ELF-1 (cell line): ENCODE measurements at regions not wholly inside any gene's neighbourhood (a gene's known extent, or its start where the extent isn't known, plus 50 kb on each side); places are given as distances from the start of the nearest gene placed in this dataset.
"Not testable (repeated sequence)": the region's sequence is repeated elsewhere in the genome, so short reads cannot be mapped to it uniquely, and the experiment has no call there.

Experiments used
- DNase-seq: peaks from one replicate; pipeline ENCODE4 v3.0.0-alpha.2; 2016; ENCODE audit warnings: low read depth, low spot score

GRCh38 chrX:93177930-93178329 lies 495.4 kb downstream of the NAP1L3 start:
- DNase-seq: no peak

- no peak for DNase-seq
These were observed 503.6 kb downstream of the NAP1L3 start for GRCh38 chrX:93169771-93170170.

GRCh38 chrX:93120805-93121204 lies 552.6 kb downstream of the NAP1L3 start:
- peak; percentile 4 for DNase-seq

- DNase-seq: not testable (repeated sequence)
These were observed 569.9 kb downstream of the NAP1L3 start for GRCh38 chrX:93103353-93104067.

- DNase-seq: peak; percentile 17
These were observed 577.8 kb downstream of the NAP1L3 start for GRCh38 chrX:93095535-93095934.

- not testable (repeated sequence) for DNase-seq
These were observed 594.5 kb downstream of the NAP1L3 start for GRCh38 chrX:93078906-93079305.

- DNase-seq: not testable (repeated sequence)
These were observed 618.1 kb downstream of the NAP1L3 start for GRCh38 chrX:93055264-93055663.

- not testable (repeated sequence) for DNase-seq
These were observed 653.5 kb downstream of the NAP1L3 start for GRCh38 chrX:93019841-93020240.

GRCh38 chrX:93014481-93015030 lies 658.8 kb downstream of the NAP1L3 start:
- peak; percentile 16 for DNase-seq
